ENCODE measurements at regions not wholly inside any gene's neighbourhood (a gene's known extent, or its start where the extent isn't known, plus 50 kb on each side); places are given as distances from the start of the nearest gene placed in this dataset.

GRCh38 chr10:83050815-83051214, 1088.5 kb upstream of the GHITM start:
- Histone ChIP-seq H3K36me3 (ENCODE audit: control insufficient read depth in 2 of 2, extremely low read depth in 1 of 2, insufficient read depth in 2 of 2, low read length in 2 of 2) (no peaks in the 10 kb centered on the region), H3K27ac (ENCODE audit: insufficient read depth, low read depth, low read length) (no peak overlapping the region), H3K9me3 (replicated peaks; ENCODE audit: control insufficient read depth, insufficient read depth, low read length) (no peaks in the 10 kb centered on the region), H3K27me3 (ENCODE audit: control insufficient read depth in 2 of 2, insufficient read depth in 2 of 2, low read length in 2 of 2) (no peaks in the 10 kb centered on the region), H3K4me2 (ENCODE audit: insufficient read depth, low read length) (no peak overlapping the region), H2AFZ (ENCODE audit: low read depth, low read length) (no peak overlapping the region), H3K4me1 (ENCODE audit: control insufficient read depth, extremely low read depth, insufficient read depth, low read length) (no peaks in the 10 kb centered on the region), H3K9me1 (replicated peaks; ENCODE audit: control insufficient read depth, extremely low read depth, insufficient read depth, low read length) (no peaks in the 10 kb centered on the region), H3K4me3 (replicated peaks in 1 of 3; ENCODE audit: insufficient read depth in 1 of 3, low read depth in 1 of 3, low read length in 3 of 3) (no peak overlapping the region), H3K79me2 (ENCODE audit: control insufficient read depth, insufficient read depth, low read length) (no peaks in the 10 kb centered on the region), H4K20me1 (replicated peaks; ENCODE audit: control insufficient read depth, extremely low read depth, insufficient read depth, low read length) (no peaks in the 10 kb centered on the region), H3K9ac (replicated peaks; ENCODE audit: extremely low read depth, insufficient read depth, low read length) (no peak overlapping the region)
- ChIA-PET CTCF (interaction anchor here (2.2 kb wide), 1 partner anchor 821 kb away, joined by 7 read pairs; no protein-coding TSS in a partner anchor), POLR2A (no interaction called here)
- intact Hi-C loops (cut with micrococcal nuclease) (no loop called here), dilution Hi-C loops (cut with MboI; ENCODE audit: extremely low pct_ligation_motif_present, low sequenced_read_pairs) (no loop called here)
- DNase-seq (ENCODE audit: low read depth, low spot score), result no peak
- TF ChIP-seq JUN (IDR thresholded peaks at IDR 0.05; ENCODE audit: borderline replicate concordance, insufficient read depth, insufficient read length, low read depth) (no peak), CTCF (IDR thresholded peaks at IDR 0.05; ENCODE audit: extremely low read depth in 1 of 2, insufficient read depth in 1 of 2, low read depth in 1 of 2, low read length in 2 of 2) (peak in 1 of 2 donors; percentile 1), POLR2A (IDR thresholded peaks at IDR 0.05; ENCODE audit: low read depth, low read length) (no peak)
- no TSS peak for BruUV-seq (replicated peaks)
- FAIRE-seq, result no peak

GRCh38 chr10:83062871-83063270, 1076.4 kb upstream of the GHITM start:
- BruUV-seq (replicated peaks), result no TSS peak

More at GRCh38 chr10:83062871-83063270, 1076.4 kb upstream of the GHITM start:
- H3K4me1 ChIP-seq (ENCODE audit: control insufficient read depth, extremely low read depth, insufficient read depth, low read length), result no peaks in the 10 kb centered on the region
- H4K20me1 ChIP-seq (replicated peaks; ENCODE audit: control insufficient read depth, extremely low read depth, insufficient read depth, low read length), result no peaks in the 10 kb centered on the region
- intact Hi-C loops (cut with micrococcal nuclease), result no loop called here
- no peak overlapping the region for H3K9ac ChIP-seq (replicated peaks; ENCODE audit: extremely low read depth, insufficient read depth, low read length)
- no peak for DNase-seq (ENCODE audit: low read depth, low spot score)
- ChIA-PET CTCF (no interaction called here), POLR2A (no interaction called here)
- H3K79me2 ChIP-seq (ENCODE audit: control insufficient read depth, insufficient read depth, low read length), result no peaks in the 10 kb centered on the region
- H3K9me3 ChIP-seq (replicated peaks; ENCODE audit: control insufficient read depth, insufficient read depth, low read length), result no peaks in the 10 kb centered on the region
- TF ChIP-seq CTCF (IDR thresholded peaks at IDR 0.05; ENCODE audit: extremely low read depth in 1 of 2, insufficient read depth in 1 of 2, low read depth in 1 of 2, low read length in 2 of 2) (no peak), JUN (IDR thresholded peaks at IDR 0.05; ENCODE audit: borderline replicate concordance, insufficient read depth, insufficient read length, low read depth) (no peak), POLR2AphosphoS5 (IDR thresholded peaks at IDR 0.05; ENCODE audit: insufficient read depth, low read depth, low read length) (no peak), POLR2A (IDR thresholded peaks at IDR 0.05; ENCODE audit: low read depth, low read length) (no peak)
- no peak overlapping the region for H3K4me2 ChIP-seq (ENCODE audit: insufficient read depth, low read length)
- no peaks in the 10 kb centered on the region for H3K27me3 ChIP-seq (ENCODE audit: control insufficient read depth in 2 of 2, insufficient read depth in 2 of 2, low read length in 2 of 2)
- H2AFZ ChIP-seq (ENCODE audit: low read depth, low read length), result no peak overlapping the region
- dilution Hi-C loops (cut with MboI; ENCODE audit: extremely low pct_ligation_motif_present, low sequenced_read_pairs), result no loop called here
- H3K27ac ChIP-seq (ENCODE audit: insufficient read depth, low read depth, low read length), result no peak overlapping the region
- no peak overlapping the region for H3K4me3 ChIP-seq (replicated peaks in 1 of 3; ENCODE audit: insufficient read depth in 1 of 3, low read depth in 1 of 3, low read length in 3 of 3)
- no peaks in the 10 kb centered on the region for H3K9me1 ChIP-seq (replicated peaks; ENCODE audit: control insufficient read depth, extremely low read depth, insufficient read depth, low read length)
- no peaks in the 10 kb centered on the region for H3K36me3 ChIP-seq (ENCODE audit: control insufficient read depth in 2 of 2, extremely low read depth in 1 of 2, insufficient read depth in 2 of 2, low read length in 2 of 2)
- no peak for FAIRE-seq

Measured in endothelial cell of umbilical vein (primary cell).